ENCODE measurements at regions not wholly inside any gene's neighbourhood (a gene's known extent, or its start where the extent isn't known, plus 50 kb on each side); places are given as distances from the start of the nearest gene placed in this dataset.

GRCh38 chr12:23128462-23128861 is 503.5 kb downstream of the ETNK1 start (continued):
- TF ChIP-seq ZNF462 (CRISPR knock-in tag; IDR thresholded peaks at IDR 0.05), result no peak
- no peak for TF ChIP-seq ETS1 (IDR thresholded peaks at IDR 0.05)
- TF ChIP-seq ZNF331 (CRISPR knock-in tag; IDR thresholded peaks at IDR 0.05; ENCODE audit: low read depth), result no peak
- no peak for TF ChIP-seq EZH2phosphoT487 (IDR thresholded peaks at IDR 0.05; ENCODE audit: unreplicated experiment)
- TF ChIP-seq JUNB (IDR thresholded peaks at IDR 0.05; ENCODE audit: unreplicated experiment), result no peak
- TF ChIP-seq POLR2AphosphoS5 (IDR thresholded peaks at IDR 0.05; ENCODE audit: low read depth), result no peak

- Mint-ChIP-seq H3K9me3 (no peaks in the 10 kb centered on the region; the same call in 2 of the 3 replicates), H3K4me3 (no peak overlapping the region), H3K4me1 (peaks cover 22% of the 10 kb centered on the region), H3K27ac (no peak overlapping the region), H3K27me3 (ENCODE audit: insufficient read depth, low read depth, poor library complexity) (no peaks in the 10 kb centered on the region), H3K36me3 (ENCODE audit: low read depth) (no peaks in the 10 kb centered on the region)
- Histone ChIP-seq H3F3A (replicated peaks; ENCODE audit: low read depth) (no peaks in the 10 kb centered on the region), H3K79me2 (replicated peaks; ENCODE audit: insufficient read depth) (no peaks in the 10 kb centered on the region), H3K4me2 (no peak overlapping the region), H3K4me3 (no peak overlapping the region), H3K36me3 (ENCODE audit: insufficient read depth) (no peaks in the 10 kb centered on the region), H3K27ac (ENCODE audit: low read depth) (no peak overlapping the region), H3K9me2 (ENCODE audit: insufficient read depth) (peaks cover 14% of the 10 kb centered on the region), H3K4me1 (ENCODE audit: insufficient read depth) (peaks cover 21% of the 10 kb centered on the region), H4K20me1 (replicated peaks; ENCODE audit: insufficient read depth) (no peaks in the 10 kb centered on the region), H3K27me3 (ENCODE audit: insufficient read depth) (no peaks in the 10 kb centered on the region), H2AFZ (no peak overlapping the region)
- ATAC-seq (no peak), DNase-seq (ENCODE audit: low spot score) (no peak)
- TF ChIP-seq STAT1 (IDR thresholded peaks at IDR 0.05; ENCODE audit: unreplicated experiment) (no peak), ETS1 (IDR thresholded peaks at IDR 0.05) (no peak), CREB1 (CRISPR knock-in tag; IDR thresholded peaks at IDR 0.05; ENCODE audit: low read depth) (no peak), EZH2 (IDR thresholded peaks at IDR 0.05; ENCODE audit: low read depth, unreplicated experiment) (no peak)
Measured at GRCh38 chr12:23132357-23132756, 507.4 kb downstream of the ETNK1 start.

All from GM23338 (cell line).